GM10248 (cell line): ENCODE measurements at regions not wholly inside any gene's neighbourhood (a gene's known extent, or its start where the extent isn't known, plus 50 kb on each side); places are given as distances from the start of the nearest gene placed in this dataset.

Experiments used
- CTCF ChIA-PET: fragments of 300-600 bp; sonication (Branson Sonifier 250); formaldehyde crosslinking; extraction: SDS; loops from one replicate; lab custom pipeline; 2021; ENCODE audit warnings: antibody characterized with exemption; lab: Yijun Ruan, JAX
- POLR2A ChIA-PET: fragments of 350-650 bp; sonication (Branson Sonifier 250); formaldehyde crosslinking; extraction: SDS; loops from one replicate; lab custom pipeline; 2020; ENCODE audit warnings: antibody characterized with exemption; lab: Yijun Ruan, JAX
- DNase-seq: peaks from one replicate; pipeline ENCODE4 v3.0.0; 2012; ENCODE audit errors: extremely low spot score
- CTCF ChIP-seq: IDR thresholded peaks from 2 replicates; pipeline ENCODE4 v1.5.1; 2012; ENCODE audit warnings: mild to moderate bottlenecking, low read depth; ENCODE audit errors: extremely low read depth, missing control alignments, control extremely low read depth

- ChIA-PET POLR2A (no interaction called here), CTCF (no interaction called here)
- no peak for DNase-seq
These were observed 58.7 kb upstream of the TMED7 start for GRCh38 chr5:115684513-115685037.

DNA sequence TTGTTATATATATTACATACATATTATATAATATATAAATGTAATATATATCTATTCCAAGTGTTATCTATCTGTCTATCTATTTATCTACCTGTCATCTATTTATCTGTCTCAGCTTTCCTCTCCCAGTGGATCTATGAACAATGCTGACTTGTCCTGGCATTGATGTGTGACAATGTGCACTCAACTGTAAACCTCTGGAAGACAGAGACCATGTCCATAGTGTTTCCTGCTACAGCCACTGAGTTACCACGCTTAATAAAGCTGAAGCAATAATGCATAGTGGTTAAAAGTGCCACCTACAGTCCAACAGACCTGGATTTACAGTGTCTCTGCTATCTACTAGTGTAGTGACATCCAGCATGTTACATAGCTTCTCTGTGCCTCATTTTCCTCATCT, 57.2 kb upstream of the TMED7 start:
- TF ChIP-seq CTCF, result no peak
- ChIA-PET POLR2A (no interaction called here), CTCF (interaction anchor here (0.9 kb wide), 1 partner anchor 11 kb away, joined by 3 read pairs; no protein-coding TSS in a partner anchor)
- no peak for DNase-seq

More at GRCh38 chr5:115684513-115685037, 58.7 kb upstream of the TMED7 start:
- TF ChIP-seq CTCF, result no peak
